Left ventricle myocardium inferior (tissue), 1 donor: ENCODE measurements at regions not wholly inside any gene's neighbourhood (a gene's known extent, or its start where the extent isn't known, plus 50 kb on each side); places are given as distances from the start of the nearest gene placed in this dataset.

ENCODE experiments used
- DNase-seq: peaks from one replicate; pipeline ENCODE4 v3.0.0-alpha.2; 2020
- H3K27ac ChIP-seq: fragments of 200-600 bp; replicated peaks from 2 replicates; pipeline ENCODE4 v1.8.0; 2021
- H3K27me3 ChIP-seq: fragments of 200-600 bp; 2 replicates; pipeline ENCODE4 v1.8.0; 2021; ENCODE audit warnings: low read depth
- H3K36me3 ChIP-seq: fragments of 200-600 bp; 2 replicates; pipeline ENCODE4 v1.8.0; 2021
- H3K4me1 ChIP-seq: fragments of 200-600 bp; 2 replicates; pipeline ENCODE4 v1.8.0; 2021
- H3K4me3 ChIP-seq: fragments of 200-600 bp; 2 replicates; pipeline ENCODE4 v1.8.0; 2021; ENCODE audit warnings: mild to moderate bottlenecking, moderate library complexity
- H3K9me3 ChIP-seq: fragments of 200-600 bp; replicated peaks from 2 replicates; pipeline ENCODE4 v1.8.0; 2021
- CTCF ChIP-seq: fragments of 200-600 bp; IDR thresholded peaks from 2 replicates; pipeline ENCODE4 v1.8.0; 2021; ENCODE audit warnings: antibody characterized with exemption, mild to moderate bottlenecking, borderline replicate concordance
- intact Hi-C: fragments of 100-400 bp; cut with micrococcal nuclease; formaldehyde crosslinking; loops from one replicate; pipeline ENCODE4 v1.11.0; 2022
- donor health status: DM: no; HTN: yes; CAD: no; lungs with severe emphysema.

GRCh38 chrX:15939737-15940136 lies 85.1 kb upstream of the AP1S2 start:
- Histone ChIP-seq H3K4me1 (no peaks in the 10 kb centered on the region), H3K4me3 (no peak overlapping the region), H3K36me3 (no peaks in the 10 kb centered on the region), H3K27me3 (no peaks in the 10 kb centered on the region), H3K27ac (no peak overlapping the region), H3K9me3 (no peaks in the 10 kb centered on the region)
- TF ChIP-seq CTCF = no peak
- intact Hi-C loops = no loop called here
- DNase-seq = no peak

GRCh38 chrX:15938072-15938471 lies 83.5 kb upstream of the AP1S2 start:
- no peak for TF ChIP-seq CTCF
- H3K27me3 ChIP-seq = no peaks in the 10 kb centered on the region
- no peak for DNase-seq
- intact Hi-C loops = no loop called here
- H3K4me1 ChIP-seq = peaks cover 7% of the 10 kb centered on the region
- H3K27ac ChIP-seq = no peak overlapping the region
- no peaks in the 10 kb centered on the region for H3K36me3 ChIP-seq
- no peak overlapping the region for H3K4me3 ChIP-seq
- H3K9me3 ChIP-seq = no peaks in the 10 kb centered on the region

GRCh38 chrX:15931362-15931761 lies 76.7 kb upstream of the AP1S2 start:
- Histone ChIP-seq H3K9me3 (no peaks in the 10 kb centered on the region), H3K27ac (no peak overlapping the region), H3K4me1 (peaks cover 7% of the 10 kb centered on the region), H3K36me3 (no peaks in the 10 kb centered on the region), H3K27me3 (no peaks in the 10 kb centered on the region), H3K4me3 (no peak overlapping the region)
- TF ChIP-seq CTCF = no peak
- intact Hi-C loops = no loop called here
- no peak for DNase-seq

- no peak for DNase-seq
- peak; percentile 39 for TF ChIP-seq CTCF
- Histone ChIP-seq H3K27ac (no peak overlapping the region), H3K9me3 (no peaks in the 10 kb centered on the region), H3K4me1 (peaks cover 7% of the 10 kb centered on the region), H3K36me3 (no peaks in the 10 kb centered on the region), H3K27me3 (no peaks in the 10 kb centered on the region), H3K4me3 (no peak overlapping the region)
- intact Hi-C loops = no loop called here
These were observed 76.0 kb upstream of the AP1S2 start for GRCh38 chrX:15930585-15930984.

- no peak for DNase-seq
- no peaks in the 10 kb centered on the region for H3K27me3 ChIP-seq
- peaks cover 7% of the 10 kb centered on the region for H3K4me1 ChIP-seq
- no peaks in the 10 kb centered on the region for H3K36me3 ChIP-seq
- H3K4me3 ChIP-seq = no peak overlapping the region
- H3K27ac ChIP-seq = no peak overlapping the region
- TF ChIP-seq CTCF = no peak
- intact Hi-C loops = no loop called here
- H3K9me3 ChIP-seq = no peaks in the 10 kb centered on the region
These were observed 74.6 kb upstream of the AP1S2 start for GRCh38 chrX:15929194-15929593.

GRCh38 chrX:15926622-15927021 lies 72.0 kb upstream of the AP1S2 start:
- intact Hi-C loops = no loop called here

More at GRCh38 chrX:15926622-15927021, 72.0 kb upstream of the AP1S2 start:
- Histone ChIP-seq H3K27ac (no peak overlapping the region), H3K4me1 (no peaks in the 10 kb centered on the region), H3K27me3 (no peaks in the 10 kb centered on the region), H3K4me3 (no peak overlapping the region), H3K9me3 (no peaks in the 10 kb centered on the region), H3K36me3 (no peaks in the 10 kb centered on the region)
- no peak for TF ChIP-seq CTCF
- DNase-seq = no peak
